ENCODE measurements at regions not wholly inside any gene's neighbourhood (a gene's known extent, or its start where the extent isn't known, plus 50 kb on each side); places are given as distances from the start of the nearest gene placed in this dataset.

DNA sequence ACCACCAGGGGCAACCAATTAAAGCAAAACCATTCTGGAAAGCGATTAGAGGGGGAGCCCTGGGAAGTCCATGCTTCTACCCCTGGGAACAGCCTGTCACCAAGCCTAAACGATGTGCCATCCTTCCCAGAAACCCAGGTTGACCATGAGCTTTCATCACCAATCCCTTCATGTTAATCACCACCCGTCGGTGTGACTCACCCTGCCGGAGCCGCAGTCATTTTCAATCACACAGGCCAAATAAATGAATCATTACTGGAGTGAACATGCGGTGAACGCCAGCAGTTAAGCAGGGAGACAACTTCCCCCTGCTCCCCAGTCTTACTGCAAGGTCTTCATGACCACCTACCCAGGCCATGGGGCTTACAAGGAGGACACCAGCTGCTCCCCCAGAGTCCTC is 308.8 kb downstream of the AJAP1 start:
- H3K27me3 ChIP-seq (ENCODE audit: insufficient read depth, low read length), result no peaks in the 10 kb centered on the region
- no peaks in the 10 kb centered on the region for H3K79me2 ChIP-seq (ENCODE audit: insufficient read depth, low read length)
- RAD21 ChIA-PET (ENCODE audit: low non-redundant PET in 1 of 2, low total read pairs in 2 of 2, uncharacterized antibody in 2 of 2, unreplicated experiment in 2 of 2), result no interaction called here
- POLR2A ChIA-PET, result no interaction called here
- no peak overlapping the region for H3K27ac ChIP-seq (ENCODE audit: low read depth, low read length)
- DNase-seq (ENCODE audit: low read depth, low spot score) (no peak), ATAC-seq (no peak)
- no peaks in the 10 kb centered on the region for H3K9me2 ChIP-seq (ENCODE audit: insufficient read depth)
- no peaks in the 10 kb centered on the region for H3K36me3 ChIP-seq (ENCODE audit: control insufficient read depth in 1 of 2, insufficient read depth in 2 of 2, low read length in 2 of 2)
- no TSS peak for BruUV-seq (replicated peaks)
- no peak overlapping the region for H3K9ac ChIP-seq (ENCODE audit: low read length)
- no peaks in the 10 kb centered on the region; a peak in 1 of 4 replicates for H3K9me3 ChIP-seq (ENCODE audit: control insufficient read depth in 1 of 2, insufficient read depth in 1 of 2, low read depth in 1 of 2, low read length in 2 of 2)
- TF ChIP-seq EZH2phosphoT487 (IDR thresholded peaks at IDR 0.05; ENCODE audit: borderline replicate concordance) (no peak), ZNF274 (IDR thresholded peaks at IDR 0.05; ENCODE audit: low read depth, low read length) (no peak), EZH2 (IDR thresholded peaks at IDR 0.05) (no peak), SP1 (IDR thresholded peaks at IDR 0.05; ENCODE audit: low read depth) (no peak)
- TF ChIP-seq, protein P1, sequence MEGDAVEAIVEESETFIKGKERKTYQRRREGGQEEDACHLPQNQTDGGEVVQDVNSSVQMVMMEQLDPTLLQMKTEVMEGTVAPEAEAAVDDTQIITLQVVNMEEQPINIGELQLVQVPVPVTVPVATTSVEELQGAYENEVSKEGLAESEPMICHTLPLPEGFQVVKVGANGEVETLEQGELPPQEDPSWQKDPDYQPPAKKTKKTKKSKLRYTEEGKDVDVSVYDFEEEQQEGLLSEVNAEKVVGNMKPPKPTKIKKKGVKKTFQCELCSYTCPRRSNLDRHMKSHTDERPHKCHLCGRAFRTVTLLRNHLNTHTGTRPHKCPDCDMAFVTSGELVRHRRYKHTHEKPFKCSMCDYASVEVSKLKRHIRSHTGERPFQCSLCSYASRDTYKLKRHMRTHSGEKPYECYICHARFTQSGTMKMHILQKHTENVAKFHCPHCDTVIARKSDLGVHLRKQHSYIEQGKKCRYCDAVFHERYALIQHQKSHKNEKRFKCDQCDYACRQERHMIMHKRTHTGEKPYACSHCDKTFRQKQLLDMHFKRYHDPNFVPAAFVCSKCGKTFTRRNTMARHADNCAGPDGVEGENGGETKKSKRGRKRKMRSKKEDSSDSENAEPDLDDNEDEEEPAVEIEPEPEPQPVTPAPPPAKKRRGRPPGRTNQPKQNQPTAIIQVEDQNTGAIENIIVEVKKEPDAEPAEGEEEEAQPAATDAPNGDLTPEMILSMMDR (IDR thresholded peaks at IDR 0.05 in 2 of 3, conservative IDR thresholded peaks at IDR 0.05 in 1 of 3; ENCODE audit: borderline replicate concordance in 1 of 3, insufficient read depth in 1 of 3, low read depth in 2 of 3, low read length in 2 of 3), result no peak
- TF ChIP-seq, protein P2, sequence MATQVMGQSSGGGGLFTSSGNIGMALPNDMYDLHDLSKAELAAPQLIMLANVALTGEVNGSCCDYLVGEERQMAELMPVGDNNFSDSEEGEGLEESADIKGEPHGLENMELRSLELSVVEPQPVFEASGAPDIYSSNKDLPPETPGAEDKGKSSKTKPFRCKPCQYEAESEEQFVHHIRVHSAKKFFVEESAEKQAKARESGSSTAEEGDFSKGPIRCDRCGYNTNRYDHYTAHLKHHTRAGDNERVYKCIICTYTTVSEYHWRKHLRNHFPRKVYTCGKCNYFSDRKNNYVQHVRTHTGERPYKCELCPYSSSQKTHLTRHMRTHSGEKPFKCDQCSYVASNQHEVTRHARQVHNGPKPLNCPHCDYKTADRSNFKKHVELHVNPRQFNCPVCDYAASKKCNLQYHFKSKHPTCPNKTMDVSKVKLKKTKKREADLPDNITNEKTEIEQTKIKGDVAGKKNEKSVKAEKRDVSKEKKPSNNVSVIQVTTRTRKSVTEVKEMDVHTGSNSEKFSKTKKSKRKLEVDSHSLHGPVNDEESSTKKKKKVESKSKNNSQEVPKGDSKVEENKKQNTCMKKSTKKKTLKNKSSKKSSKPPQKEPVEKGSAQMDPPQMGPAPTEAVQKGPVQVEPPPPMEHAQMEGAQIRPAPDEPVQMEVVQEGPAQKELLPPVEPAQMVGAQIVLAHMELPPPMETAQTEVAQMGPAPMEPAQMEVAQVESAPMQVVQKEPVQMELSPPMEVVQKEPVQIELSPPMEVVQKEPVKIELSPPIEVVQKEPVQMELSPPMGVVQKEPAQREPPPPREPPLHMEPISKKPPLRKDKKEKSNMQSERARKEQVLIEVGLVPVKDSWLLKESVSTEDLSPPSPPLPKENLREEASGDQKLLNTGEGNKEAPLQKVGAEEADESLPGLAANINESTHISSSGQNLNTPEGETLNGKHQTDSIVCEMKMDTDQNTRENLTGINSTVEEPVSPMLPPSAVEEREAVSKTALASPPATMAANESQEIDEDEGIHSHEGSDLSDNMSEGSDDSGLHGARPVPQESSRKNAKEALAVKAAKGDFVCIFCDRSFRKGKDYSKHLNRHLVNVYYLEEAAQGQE (IDR thresholded peaks at IDR 0.05; ENCODE audit: low read depth), result no peak
- H3K4me3 ChIP-seq (replicated peaks in 1 of 2; ENCODE audit: low read depth in 1 of 2, low read length in 2 of 2), result no peak overlapping the region
- CTCF ChIA-PET, result no interaction called here
- intact Hi-C loops (cut with micrococcal nuclease), result no loop called here
- H2AFZ ChIP-seq (ENCODE audit: low read depth, low read length, poor library complexity, severe bottlenecking), result no peak overlapping the region
- no peaks in the 10 kb centered on the region for H3K4me1 ChIP-seq (ENCODE audit: control insufficient read depth in 1 of 2, insufficient read depth in 2 of 2, low read length in 2 of 2)
- no peak overlapping the region for H3K4me2 ChIP-seq (ENCODE audit: low read length)
- no peaks in the 10 kb centered on the region for H4K20me1 ChIP-seq (ENCODE audit: insufficient read depth)

Measured in HCT116 (cell line).